ENCODE measurements at regions not wholly inside any gene's neighbourhood (a gene's known extent, or its start where the extent isn't known, plus 50 kb on each side); places are given as distances from the start of the nearest gene placed in this dataset.
A peak's percentile ranks its signal among the peaks of the same experiment; 100 is the strongest.

DNA sequence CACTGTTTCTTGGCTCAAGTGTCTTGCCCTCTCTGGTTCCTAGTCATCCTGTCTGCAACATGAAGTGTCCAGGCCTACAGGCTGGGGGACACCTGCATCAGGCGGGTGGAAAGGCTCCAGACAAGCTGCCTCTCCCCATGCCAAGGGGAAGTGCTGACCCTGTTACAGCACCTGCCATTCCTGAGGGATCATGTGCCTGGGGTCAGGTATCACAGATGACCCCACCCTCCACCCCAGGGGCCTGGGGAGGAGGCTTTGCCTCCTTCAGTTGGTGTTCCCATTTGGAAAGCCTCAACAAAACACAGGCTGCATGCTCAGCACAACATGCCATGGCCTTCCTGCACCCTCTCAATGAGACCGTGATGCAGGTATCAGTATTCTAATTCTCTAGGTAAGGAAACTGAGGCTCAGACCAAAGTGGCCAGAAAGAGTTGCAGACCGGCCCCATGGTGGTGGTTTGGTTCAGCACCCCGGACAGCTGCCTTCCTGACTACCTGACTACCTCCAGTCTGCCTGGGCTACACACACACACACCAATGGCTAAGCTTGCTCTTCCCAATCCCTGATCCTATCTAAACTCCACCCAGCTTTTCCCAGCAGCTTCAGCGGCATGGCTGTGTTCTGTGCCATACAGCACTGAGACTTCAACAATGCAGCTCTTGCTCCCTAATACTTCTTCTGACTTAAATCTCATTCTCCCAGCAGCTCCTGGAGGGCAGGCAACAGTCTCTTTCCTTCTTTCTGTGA lies 69.7 kb upstream of the LINGO1 start (continued):
- TF ChIP-seq, protein P1, sequence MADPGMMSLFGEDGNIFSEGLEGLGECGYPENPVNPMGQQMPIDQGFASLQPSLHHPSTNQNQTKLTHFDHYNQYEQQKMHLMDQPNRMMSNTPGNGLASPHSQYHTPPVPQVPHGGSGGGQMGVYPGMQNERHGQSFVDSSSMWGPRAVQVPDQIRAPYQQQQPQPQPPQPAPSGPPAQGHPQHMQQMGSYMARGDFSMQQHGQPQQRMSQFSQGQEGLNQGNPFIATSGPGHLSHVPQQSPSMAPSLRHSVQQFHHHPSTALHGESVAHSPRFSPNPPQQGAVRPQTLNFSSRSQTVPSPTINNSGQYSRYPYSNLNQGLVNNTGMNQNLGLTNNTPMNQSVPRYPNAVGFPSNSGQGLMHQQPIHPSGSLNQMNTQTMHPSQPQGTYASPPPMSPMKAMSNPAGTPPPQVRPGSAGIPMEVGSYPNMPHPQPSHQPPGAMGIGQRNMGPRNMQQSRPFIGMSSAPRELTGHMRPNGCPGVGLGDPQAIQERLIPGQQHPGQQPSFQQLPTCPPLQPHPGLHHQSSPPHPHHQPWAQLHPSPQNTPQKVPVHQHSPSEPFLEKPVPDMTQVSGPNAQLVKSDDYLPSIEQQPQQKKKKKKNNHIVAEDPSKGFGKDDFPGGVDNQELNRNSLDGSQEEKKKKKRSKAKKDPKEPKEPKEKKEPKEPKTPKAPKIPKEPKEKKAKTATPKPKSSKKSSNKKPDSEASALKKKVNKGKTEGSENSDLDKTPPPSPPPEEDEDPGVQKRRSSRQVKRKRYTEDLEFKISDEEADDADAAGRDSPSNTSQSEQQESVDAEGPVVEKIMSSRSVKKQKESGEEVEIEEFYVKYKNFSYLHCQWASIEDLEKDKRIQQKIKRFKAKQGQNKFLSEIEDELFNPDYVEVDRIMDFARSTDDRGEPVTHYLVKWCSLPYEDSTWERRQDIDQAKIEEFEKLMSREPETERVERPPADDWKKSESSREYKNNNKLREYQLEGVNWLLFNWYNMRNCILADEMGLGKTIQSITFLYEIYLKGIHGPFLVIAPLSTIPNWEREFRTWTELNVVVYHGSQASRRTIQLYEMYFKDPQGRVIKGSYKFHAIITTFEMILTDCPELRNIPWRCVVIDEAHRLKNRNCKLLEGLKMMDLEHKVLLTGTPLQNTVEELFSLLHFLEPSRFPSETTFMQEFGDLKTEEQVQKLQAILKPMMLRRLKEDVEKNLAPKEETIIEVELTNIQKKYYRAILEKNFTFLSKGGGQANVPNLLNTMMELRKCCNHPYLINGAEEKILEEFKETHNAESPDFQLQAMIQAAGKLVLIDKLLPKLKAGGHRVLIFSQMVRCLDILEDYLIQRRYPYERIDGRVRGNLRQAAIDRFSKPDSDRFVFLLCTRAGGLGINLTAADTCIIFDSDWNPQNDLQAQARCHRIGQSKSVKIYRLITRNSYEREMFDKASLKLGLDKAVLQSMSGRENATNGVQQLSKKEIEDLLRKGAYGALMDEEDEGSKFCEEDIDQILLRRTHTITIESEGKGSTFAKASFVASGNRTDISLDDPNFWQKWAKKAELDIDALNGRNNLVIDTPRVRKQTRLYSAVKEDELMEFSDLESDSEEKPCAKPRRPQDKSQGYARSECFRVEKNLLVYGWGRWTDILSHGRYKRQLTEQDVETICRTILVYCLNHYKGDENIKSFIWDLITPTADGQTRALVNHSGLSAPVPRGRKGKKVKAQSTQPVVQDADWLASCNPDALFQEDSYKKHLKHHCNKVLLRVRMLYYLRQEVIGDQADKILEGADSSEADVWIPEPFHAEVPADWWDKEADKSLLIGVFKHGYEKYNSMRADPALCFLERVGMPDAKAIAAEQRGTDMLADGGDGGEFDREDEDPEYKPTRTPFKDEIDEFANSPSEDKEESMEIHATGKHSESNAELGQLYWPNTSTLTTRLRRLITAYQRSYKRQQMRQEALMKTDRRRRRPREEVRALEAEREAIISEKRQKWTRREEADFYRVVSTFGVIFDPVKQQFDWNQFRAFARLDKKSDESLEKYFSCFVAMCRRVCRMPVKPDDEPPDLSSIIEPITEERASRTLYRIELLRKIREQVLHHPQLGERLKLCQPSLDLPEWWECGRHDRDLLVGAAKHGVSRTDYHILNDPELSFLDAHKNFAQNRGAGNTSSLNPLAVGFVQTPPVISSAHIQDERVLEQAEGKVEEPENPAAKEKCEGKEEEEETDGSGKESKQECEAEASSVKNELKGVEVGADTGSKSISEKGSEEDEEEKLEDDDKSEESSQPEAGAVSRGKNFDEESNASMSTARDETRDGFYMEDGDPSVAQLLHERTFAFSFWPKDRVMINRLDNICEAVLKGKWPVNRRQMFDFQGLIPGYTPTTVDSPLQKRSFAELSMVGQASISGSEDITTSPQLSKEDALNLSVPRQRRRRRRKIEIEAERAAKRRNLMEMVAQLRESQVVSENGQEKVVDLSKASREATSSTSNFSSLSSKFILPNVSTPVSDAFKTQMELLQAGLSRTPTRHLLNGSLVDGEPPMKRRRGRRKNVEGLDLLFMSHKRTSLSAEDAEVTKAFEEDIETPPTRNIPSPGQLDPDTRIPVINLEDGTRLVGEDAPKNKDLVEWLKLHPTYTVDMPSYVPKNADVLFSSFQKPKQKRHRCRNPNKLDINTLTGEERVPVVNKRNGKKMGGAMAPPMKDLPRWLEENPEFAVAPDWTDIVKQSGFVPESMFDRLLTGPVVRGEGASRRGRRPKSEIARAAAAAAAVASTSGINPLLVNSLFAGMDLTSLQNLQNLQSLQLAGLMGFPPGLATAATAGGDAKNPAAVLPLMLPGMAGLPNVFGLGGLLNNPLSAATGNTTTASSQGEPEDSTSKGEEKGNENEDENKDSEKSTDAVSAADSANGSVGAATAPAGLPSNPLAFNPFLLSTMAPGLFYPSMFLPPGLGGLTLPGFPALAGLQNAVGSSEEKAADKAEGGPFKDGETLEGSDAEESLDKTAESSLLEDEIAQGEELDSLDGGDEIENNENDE (IDR thresholded peaks at IDR 0.05; ENCODE audit: insufficient replicate concordance, low read length), result no peak
- no peak for TF ChIP-seq SIRT6 (IDR thresholded peaks at IDR 0.05; ENCODE audit: low read length)
- TF ChIP-seq RFX5 (IDR thresholded peaks at IDR 0.05; ENCODE audit: borderline replicate concordance, low read depth, low read length), result no peak
- TF ChIP-seq RAD21 (IDR thresholded peaks at IDR 0.05 in 1 of 2, conservative IDR thresholded peaks at IDR 0.05 in 1 of 2; ENCODE audit: low read depth in 2 of 2, low read length in 2 of 2), result peak; percentile 21 to 45; a peak in 3 of 4 replicates
- no peak for TF ChIP-seq SP4 (IDR thresholded peaks at IDR 0.05; ENCODE audit: low read length)
- no peak for TF ChIP-seq ASH2L (IDR thresholded peaks at IDR 0.05; ENCODE audit: low read length)
- TF ChIP-seq GABPA (IDR thresholded peaks at IDR 0.05; ENCODE audit: borderline replicate concordance, insufficient read depth, low read length), result no peak; the same call in 1 of the 2 replicates
- peak; percentile 90 to 94 for TF ChIP-seq SIN3A (conservative IDR thresholded peaks at IDR 0.05 in 1 of 2, IDR thresholded peaks at IDR 0.05 in 1 of 2; ENCODE audit: low read depth in 1 of 2, low read length in 2 of 2)
- TF ChIP-seq POLR2A (IDR thresholded peaks at IDR 0.05; ENCODE audit: control extremely low read depth in 1 of 2, low read depth in 2 of 2, low read length in 2 of 2), result no peak
- no peak for TF ChIP-seq SRF (IDR thresholded peaks at IDR 0.05; ENCODE audit: low read depth, low read length)

Measured in H1 (cell line).